ENCODE measurements at regions not wholly inside any gene's neighbourhood (a gene's known extent, or its start where the extent isn't known, plus 50 kb on each side); places are given as distances from the start of the nearest gene placed in this dataset.

DNA sequence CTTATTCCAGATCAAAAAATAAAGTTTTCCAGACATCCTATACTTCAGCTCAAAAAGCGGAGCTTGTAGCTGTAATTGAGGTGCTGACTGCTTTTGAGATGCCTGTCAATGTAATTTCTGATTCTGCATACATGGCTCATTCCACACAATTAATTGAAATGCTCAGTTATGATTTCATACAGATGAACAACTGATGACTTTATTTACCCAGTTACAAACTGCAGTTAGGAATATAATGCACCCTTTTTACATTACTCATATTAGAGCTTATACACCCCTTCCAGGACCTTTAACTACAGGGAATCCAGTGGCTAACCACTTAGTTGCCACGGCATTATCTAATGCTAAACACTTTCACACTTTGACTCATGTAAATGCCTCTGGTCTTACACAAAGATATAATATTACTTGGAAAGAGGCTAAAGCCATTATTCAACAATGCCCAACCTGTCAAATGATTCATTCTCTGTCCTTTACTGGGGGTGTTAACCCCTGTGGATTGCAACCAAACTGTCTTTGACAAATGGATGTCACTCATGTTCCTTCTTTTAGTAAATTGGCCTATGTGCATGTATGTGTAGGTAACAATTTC, 147.3 kb downstream of the ZNF33B start:
- no peaks in the 10 kb centered on the region for H3K9me3 ChIP-seq (ENCODE audit: control insufficient read depth in 1 of 2, low read length in 2 of 2)
- intact Hi-C loops (cut with micrococcal nuclease): no loop called here
- ChIA-PET POLR2A (ENCODE audit: partially characterized antibody) (no interaction called here), CTCF (ENCODE audit: partially characterized antibody) (no interaction called here)
- no peaks in the 10 kb centered on the region for H3K36me3 ChIP-seq (ENCODE audit: insufficient read depth, low read length)
- no peaks in the 10 kb centered on the region for H3K4me1 ChIP-seq (ENCODE audit: insufficient read depth, low read length)
- Mint-ChIP-seq H3K27ac (no peak overlapping the region), H3K4me1 (peaks cover 0 to 2% (median 0%) of the 10 kb centered on the region in 4 donors), H3K9me3 (peaks cover 0 to 7% (median 3%) of the 10 kb centered on the region in 8 donors), H3K27me3 (peaks cover 0 to 3% of the 10 kb centered on the region in 2 donors), H3K4me3 (no peak overlapping the region), H3K36me3 (no peaks in the 10 kb centered on the region)
- no peak for DNase-seq
- no peak overlapping the region for H3K4me3 ChIP-seq (ENCODE audit: low read length in 2 of 2)
- no peaks in the 10 kb centered on the region for H3K27me3 ChIP-seq (ENCODE audit: insufficient read depth, low read length)
- H3K27ac ChIP-seq (ENCODE audit: low read depth, low read length): no peak overlapping the region

DNA sequence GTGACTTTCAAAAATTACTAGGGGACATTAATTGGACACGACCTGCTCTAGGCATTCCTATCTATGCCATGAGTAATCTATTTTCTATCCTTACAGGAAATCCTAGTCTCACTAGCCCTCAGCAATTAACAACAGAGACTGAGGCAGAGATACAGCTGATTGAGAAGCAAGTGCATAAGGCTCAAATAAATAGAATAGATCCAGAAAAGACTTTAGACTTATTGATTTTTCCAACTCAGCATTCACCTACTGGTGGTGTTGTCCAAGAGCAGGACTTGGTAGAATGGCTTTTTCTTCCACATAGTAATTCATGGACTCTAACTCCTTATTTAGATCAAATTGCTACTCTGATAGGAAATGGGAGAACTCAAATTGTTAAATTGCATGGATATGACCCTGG, 148.0 kb downstream of the ZNF33B start:
- Histone ChIP-seq H3K9me3 (ENCODE audit: control insufficient read depth in 1 of 2, low read length in 2 of 2) (no peaks in the 10 kb centered on the region), H3K4me1 (ENCODE audit: insufficient read depth, low read length) (no peaks in the 10 kb centered on the region), H3K27ac (ENCODE audit: low read depth, low read length) (no peak overlapping the region), H3K27me3 (ENCODE audit: insufficient read depth, low read length) (no peaks in the 10 kb centered on the region), H3K4me3 (ENCODE audit: low read length in 2 of 2) (no peak overlapping the region), H3K36me3 (ENCODE audit: insufficient read depth, low read length) (no peaks in the 10 kb centered on the region)
- no peaks in the 10 kb centered on the region for H3K36me3 Mint-ChIP-seq
- POLR2A ChIA-PET (ENCODE audit: partially characterized antibody): no interaction called here
- no peak for DNase-seq
- H3K4me1 Mint-ChIP-seq: peaks cover 0 to 2% (median 0%) of the 10 kb centered on the region in 4 donors
- no peak overlapping the region for H3K4me3 Mint-ChIP-seq
- H3K27ac Mint-ChIP-seq: no peak overlapping the region
- H3K9me3 Mint-ChIP-seq: peaks cover 0 to 7% (median 3%) of the 10 kb centered on the region in 8 donors
- CTCF ChIA-PET (ENCODE audit: partially characterized antibody): no interaction called here
- H3K27me3 Mint-ChIP-seq: peaks cover 0 to 3% of the 10 kb centered on the region in 2 donors
- intact Hi-C loops (cut with micrococcal nuclease): no loop called here

DNA sequence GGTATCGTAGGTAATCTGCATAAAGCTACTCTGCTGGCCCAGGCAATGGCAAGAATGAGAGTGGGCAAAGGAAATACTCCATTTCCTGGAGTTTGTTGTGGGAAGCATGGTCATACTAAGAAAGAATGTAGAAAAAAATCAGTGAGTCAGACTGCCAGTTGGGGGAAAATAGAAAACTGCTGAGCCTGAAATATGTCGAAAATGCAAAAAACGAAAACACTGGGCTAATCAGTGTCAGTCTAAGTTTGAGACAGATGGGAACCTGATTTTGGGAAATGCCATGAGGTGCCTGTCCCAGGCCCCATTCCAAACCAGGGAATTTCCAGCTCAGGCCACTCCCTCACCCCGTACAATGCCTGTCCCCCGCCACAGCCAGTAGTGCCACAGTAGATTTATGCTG, 150.0 kb downstream of the ZNF33B start:
- Histone ChIP-seq H3K27me3 (ENCODE audit: insufficient read depth, low read length) (no peaks in the 10 kb centered on the region), H3K36me3 (ENCODE audit: insufficient read depth, low read length) (no peaks in the 10 kb centered on the region), H3K9me3 (ENCODE audit: control insufficient read depth in 1 of 2, low read length in 2 of 2) (no peaks in the 10 kb centered on the region), H3K4me1 (ENCODE audit: insufficient read depth, low read length) (no peaks in the 10 kb centered on the region), H3K27ac (ENCODE audit: low read depth, low read length) (no peak overlapping the region), H3K4me3 (ENCODE audit: low read length in 2 of 2) (no peak overlapping the region)
- Mint-ChIP-seq H3K27ac (no peak overlapping the region), H3K36me3 (no peaks in the 10 kb centered on the region), H3K27me3 (peaks cover 0 to 3% of the 10 kb centered on the region in 2 donors), H3K4me3 (no peak overlapping the region), H3K4me1 (peaks cover 0 to 2% (median 0%) of the 10 kb centered on the region in 4 donors), H3K9me3 (peaks cover 0 to 3% (median under 1%) of the 10 kb centered on the region in 8 donors)
- POLR2A ChIA-PET (ENCODE audit: partially characterized antibody): no interaction called here
- CTCF ChIA-PET (ENCODE audit: partially characterized antibody): no interaction called here
- DNase-seq: no peak
- intact Hi-C loops (cut with micrococcal nuclease): no loop called here

DNA sequence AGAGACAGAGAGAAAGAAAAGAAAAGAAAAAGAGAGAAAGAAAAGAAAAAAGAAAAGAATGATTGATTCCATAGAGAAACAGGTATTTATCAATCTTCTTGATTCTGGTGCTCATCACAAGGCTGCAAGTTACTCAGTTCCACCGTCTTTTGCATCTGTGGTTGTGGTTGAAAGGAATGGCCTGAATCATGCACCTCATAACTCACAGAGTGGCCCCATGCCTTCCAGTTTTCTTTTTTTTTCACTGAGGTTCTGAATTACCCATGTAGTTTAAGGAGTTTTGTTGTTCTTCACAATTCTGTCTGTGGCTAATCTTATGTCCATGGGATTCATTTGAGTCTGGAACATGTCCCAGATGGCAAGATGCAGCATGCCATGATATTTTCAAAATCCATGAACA, 156.0 kb downstream of the ZNF33B start:
- POLR2A ChIA-PET (ENCODE audit: partially characterized antibody): no interaction called here
- no peaks in the 10 kb centered on the region for H3K36me3 Mint-ChIP-seq
- no peak for DNase-seq
- no peak overlapping the region for H3K27ac Mint-ChIP-seq
- Histone ChIP-seq H3K27me3 (ENCODE audit: insufficient read depth, low read length) (no peaks in the 10 kb centered on the region), H3K27ac (ENCODE audit: low read depth, low read length) (no peak overlapping the region), H3K36me3 (ENCODE audit: insufficient read depth, low read length) (no peaks in the 10 kb centered on the region), H3K4me3 (ENCODE audit: low read length in 2 of 2) (no peak overlapping the region), H3K9me3 (ENCODE audit: control insufficient read depth in 1 of 2, low read length in 2 of 2) (no peaks in the 10 kb centered on the region), H3K4me1 (ENCODE audit: insufficient read depth, low read length) (no peaks in the 10 kb centered on the region)
- no peaks in the 10 kb centered on the region for H3K4me1 Mint-ChIP-seq
- CTCF ChIA-PET (ENCODE audit: partially characterized antibody): no interaction called here
- peaks cover 0 to 5% (median 0%) of the 10 kb centered on the region in 8 donors for H3K9me3 Mint-ChIP-seq
- H3K27me3 Mint-ChIP-seq: peaks cover 5 to 7% of the 10 kb centered on the region in 2 donors
- no peak overlapping the region for H3K4me3 Mint-ChIP-seq
- intact Hi-C loops (cut with micrococcal nuclease): no loop called here

DNA sequence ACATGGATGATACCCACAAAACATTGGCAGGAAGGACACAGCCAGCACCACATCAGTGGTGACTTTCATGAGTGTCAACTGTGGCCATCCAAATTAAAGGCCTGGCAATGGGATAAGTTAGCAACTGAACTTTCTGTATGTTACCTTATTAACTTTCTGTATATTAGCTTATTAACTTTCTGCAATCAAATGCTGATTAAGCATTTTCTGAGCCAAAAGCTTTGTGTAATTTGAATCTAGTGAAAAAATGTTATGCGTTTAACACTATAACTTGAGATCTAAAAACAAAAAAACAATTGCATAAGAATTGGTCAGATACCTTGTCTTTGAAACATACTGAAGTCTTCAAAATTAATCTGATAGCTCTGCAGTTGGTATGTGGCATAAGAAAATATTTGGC, 159.3 kb downstream of the ZNF33B start:
- Mint-ChIP-seq H3K36me3 (no peaks in the 10 kb centered on the region), H3K27me3 (peaks cover 16 to 20% of the 10 kb centered on the region in 2 donors)
- CTCF ChIA-PET (ENCODE audit: partially characterized antibody): no interaction called here

DNA sequence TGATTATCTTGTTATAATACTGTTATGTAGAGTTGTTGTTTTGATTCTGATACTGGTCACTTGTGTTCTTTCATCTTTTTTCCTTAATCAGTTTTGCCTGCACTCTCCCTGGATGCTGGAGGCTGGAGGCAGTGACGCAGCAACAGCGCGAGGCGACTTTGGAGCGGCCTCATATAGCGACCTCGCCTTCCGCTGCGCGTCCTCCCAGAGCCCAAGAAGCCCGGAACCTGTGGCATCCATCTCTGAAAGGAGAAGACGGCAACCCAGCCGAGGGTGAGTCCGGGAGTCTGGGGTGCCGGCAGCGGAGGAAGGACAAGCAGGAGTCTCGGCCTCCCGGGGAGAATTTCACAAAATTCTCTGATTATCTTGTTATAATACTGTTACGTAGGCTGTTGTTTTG, 161.2 kb downstream of the ZNF33B start:
- peaks cover 0 to 5% (median under 1%) of the 10 kb centered on the region in 8 donors for H3K9me3 Mint-ChIP-seq
- ChIA-PET POLR2A (ENCODE audit: partially characterized antibody) (no interaction called here), CTCF (ENCODE audit: partially characterized antibody) (no interaction called here)
- H3K4me3 ChIP-seq (ENCODE audit: low read length in 2 of 2): no peak overlapping the region
- H3K36me3 ChIP-seq (ENCODE audit: insufficient read depth, low read length): no peaks in the 10 kb centered on the region
- no peak for DNase-seq
- H3K27ac ChIP-seq (ENCODE audit: low read depth, low read length): no peak overlapping the region
- H3K4me1 ChIP-seq (ENCODE audit: insufficient read depth, low read length): no peaks in the 10 kb centered on the region
- peaks cover 15 to 21% of the 10 kb centered on the region in 2 donors for H3K27me3 Mint-ChIP-seq
- H3K4me1 Mint-ChIP-seq: peaks cover 0 to 9% (median 3%) of the 10 kb centered on the region in 4 donors
- no peaks in the 10 kb centered on the region for H3K36me3 Mint-ChIP-seq
- no peak overlapping the region for H3K27ac Mint-ChIP-seq
- H3K9me3 ChIP-seq (ENCODE audit: control insufficient read depth in 1 of 2, low read length in 2 of 2): no peaks in the 10 kb centered on the region
- intact Hi-C loops (cut with micrococcal nuclease): no loop called here
- no peaks in the 10 kb centered on the region for H3K27me3 ChIP-seq (ENCODE audit: insufficient read depth, low read length)
- no peak overlapping the region for H3K4me3 Mint-ChIP-seq

More for the DNA sequence above, 159.3 kb downstream of the ZNF33B start:
- Mint-ChIP-seq H3K9me3 (peaks cover 0 to 5% (median 2%) of the 10 kb centered on the region in 8 donors), H3K4me3 (no peak overlapping the region), H3K27ac (no peak overlapping the region), H3K4me1 (peaks cover 0 to 9% (median 3%) of the 10 kb centered on the region in 4 donors)
- Histone ChIP-seq H3K27ac (ENCODE audit: low read depth, low read length) (no peak overlapping the region), H3K9me3 (ENCODE audit: control insufficient read depth in 1 of 2, low read length in 2 of 2) (no peaks in the 10 kb centered on the region), H3K36me3 (ENCODE audit: insufficient read depth, low read length) (no peaks in the 10 kb centered on the region), H3K27me3 (ENCODE audit: insufficient read depth, low read length) (no peaks in the 10 kb centered on the region), H3K4me1 (ENCODE audit: insufficient read depth, low read length) (no peaks in the 10 kb centered on the region), H3K4me3 (ENCODE audit: low read length in 2 of 2) (no peak overlapping the region)
- intact Hi-C loops (cut with micrococcal nuclease): no loop called here
- POLR2A ChIA-PET (ENCODE audit: partially characterized antibody): no interaction called here
- DNase-seq: no peak

DNA sequence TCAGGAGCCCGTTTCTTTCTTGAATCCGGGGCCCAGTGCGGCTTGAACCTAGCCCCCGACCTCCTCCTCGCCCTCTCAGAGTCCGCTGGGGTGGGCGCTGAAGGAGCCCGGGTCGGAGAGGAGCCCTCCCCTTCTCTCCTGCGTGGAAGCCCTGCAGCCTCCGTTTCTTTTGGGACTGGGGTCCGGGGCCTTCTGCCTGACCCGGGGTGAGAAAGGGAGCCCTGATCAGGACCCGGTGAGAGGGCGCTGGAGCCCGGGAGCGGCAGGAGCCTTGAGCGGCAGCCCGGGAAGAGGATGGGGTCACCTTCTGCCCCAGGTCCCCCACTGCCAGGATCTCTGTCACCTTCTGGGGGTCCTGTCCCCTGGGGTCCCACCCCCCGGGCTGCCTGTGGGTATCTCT, 162.3 kb downstream of the ZNF33B start:
- Histone ChIP-seq H3K9me3 (ENCODE audit: control insufficient read depth in 1 of 2, low read length in 2 of 2) (no peaks in the 10 kb centered on the region), H3K27me3 (ENCODE audit: insufficient read depth, low read length) (no peaks in the 10 kb centered on the region), H3K4me3 (ENCODE audit: low read length in 2 of 2) (no peak overlapping the region), H3K36me3 (ENCODE audit: insufficient read depth, low read length) (no peaks in the 10 kb centered on the region), H3K27ac (ENCODE audit: low read depth, low read length) (no peak overlapping the region), H3K4me1 (ENCODE audit: insufficient read depth, low read length) (no peaks in the 10 kb centered on the region)
- H3K27ac Mint-ChIP-seq: no peak overlapping the region
- H3K9me3 Mint-ChIP-seq: peaks cover 0 to 3% (median under 1%) of the 10 kb centered on the region in 8 donors
- H3K27me3 Mint-ChIP-seq: peaks cover 17 to 21% of the 10 kb centered on the region in 2 donors
- intact Hi-C loops (cut with micrococcal nuclease): no loop called here
- CTCF ChIA-PET (ENCODE audit: partially characterized antibody): no interaction called here
- peak overlapping the region in 1 of 8 donors; percentile 35 for H3K4me3 Mint-ChIP-seq
- H3K36me3 Mint-ChIP-seq: no peaks in the 10 kb centered on the region
- H3K4me1 Mint-ChIP-seq: peaks cover 0 to 9% (median 3%) of the 10 kb centered on the region in 4 donors
- POLR2A ChIA-PET (ENCODE audit: partially characterized antibody): no interaction called here
- no peak for DNase-seq

All from CD4-positive, alpha-beta memory T cell (primary cell).